Hindlimb muscle (tissue), 1 donor: ENCODE measurements at regions not wholly inside any gene's neighbourhood (a gene's known extent, or its start where the extent isn't known, plus 50 kb on each side); places are given as distances from the start of the nearest gene placed in this dataset.

Source experiments
- DNase-seq: peaks from one replicate; pipeline ENCODE4 v3.0.0-alpha.2; 2013

DNA sequence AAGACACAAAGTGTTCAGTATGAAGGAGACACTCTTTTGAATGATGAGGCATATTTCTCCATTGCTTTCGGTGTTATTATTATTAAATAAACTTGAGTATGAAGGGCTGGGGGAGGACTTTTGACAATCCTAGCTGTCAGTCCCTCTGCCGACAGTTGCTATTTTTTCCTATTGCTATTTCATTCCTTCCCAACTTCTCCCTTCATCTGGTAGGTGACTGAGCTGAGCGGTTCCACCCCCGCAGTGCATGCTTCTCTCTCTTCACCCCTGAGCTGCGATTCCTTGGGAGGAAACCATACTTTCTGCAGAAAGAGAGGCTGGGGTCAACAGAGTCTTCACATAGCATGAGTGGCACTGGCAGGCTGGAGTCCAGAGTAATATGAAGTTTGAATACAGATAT, 261.2 kb upstream of the TAC1 start:
- no peak for DNase-seq

DNA sequence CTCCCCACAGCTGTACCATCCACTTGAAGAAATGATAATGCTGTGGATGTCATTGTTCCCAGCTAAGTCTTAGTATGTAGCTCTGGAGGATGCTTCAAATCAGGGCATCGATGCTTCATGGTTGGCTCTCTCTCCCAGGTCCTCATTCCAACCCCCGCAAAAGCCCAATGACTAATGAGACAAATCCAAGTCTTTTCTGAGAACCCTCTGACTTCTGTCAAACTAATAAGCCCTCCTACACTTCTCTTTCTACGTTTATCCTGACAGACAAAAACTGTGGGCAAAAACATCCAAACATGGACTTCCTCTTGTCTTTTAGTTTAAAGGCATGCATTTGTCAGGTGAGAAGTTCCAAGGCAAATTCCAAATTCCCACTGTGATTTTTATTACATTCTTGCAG, 260.4 kb upstream of the TAC1 start:
- no peak for DNase-seq

DNA sequence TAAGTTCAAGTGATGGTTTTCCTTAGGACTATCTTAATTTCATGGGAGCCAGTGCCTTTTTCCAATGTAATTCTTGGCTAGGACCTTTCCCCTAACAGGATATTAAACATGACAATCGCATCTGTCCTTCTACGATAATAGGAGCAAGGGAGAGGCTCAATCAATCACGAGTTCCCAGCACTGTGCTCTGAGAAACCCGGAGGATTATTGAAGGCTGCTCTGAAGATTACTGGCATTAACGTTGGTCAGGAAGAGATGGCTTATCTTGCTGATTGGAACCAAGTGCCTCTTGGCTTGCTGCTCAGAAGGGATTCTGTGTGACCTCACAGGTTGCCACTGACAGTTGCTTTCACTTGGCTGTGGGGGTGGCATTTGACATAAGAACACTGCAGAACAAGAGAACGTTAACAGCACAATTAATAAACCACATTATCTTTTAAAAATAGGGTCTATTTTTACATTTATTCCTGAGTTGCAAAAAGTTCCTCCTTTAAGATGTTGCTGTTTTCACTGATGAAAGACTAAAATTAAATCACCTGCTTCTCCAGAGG, 252.1 kb upstream of the TAC1 start:
- DNase-seq: no peak

DNA sequence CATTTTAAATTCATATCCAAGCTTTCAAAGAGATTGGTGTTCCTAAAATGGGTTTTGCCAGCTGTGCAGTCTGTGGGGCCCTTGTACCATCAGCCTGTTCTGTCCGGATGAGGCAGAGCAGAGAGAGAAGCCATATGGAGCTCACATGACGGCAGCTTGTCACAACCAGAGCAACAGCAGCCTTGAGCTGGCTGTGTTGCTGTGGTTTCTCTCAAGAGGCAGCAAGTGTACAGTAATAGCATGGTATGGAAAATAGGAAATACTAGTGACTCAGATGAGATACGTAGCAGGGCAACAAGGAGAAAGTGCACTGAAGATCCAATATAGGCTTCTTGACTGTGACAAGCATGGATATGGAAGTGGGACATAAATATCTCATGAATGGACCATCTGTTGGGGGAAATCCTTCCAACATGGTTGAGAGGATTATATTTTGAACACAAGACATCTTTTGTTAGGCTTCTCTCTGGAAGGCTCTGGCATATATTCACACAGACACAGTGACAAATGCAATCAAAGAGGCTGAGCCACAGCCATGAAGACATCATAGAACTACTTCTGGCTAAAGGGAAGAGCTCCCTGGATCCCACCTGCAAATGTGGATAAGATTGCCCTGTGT, 251.0 kb upstream of the TAC1 start:
- no peak for DNase-seq

DNA sequence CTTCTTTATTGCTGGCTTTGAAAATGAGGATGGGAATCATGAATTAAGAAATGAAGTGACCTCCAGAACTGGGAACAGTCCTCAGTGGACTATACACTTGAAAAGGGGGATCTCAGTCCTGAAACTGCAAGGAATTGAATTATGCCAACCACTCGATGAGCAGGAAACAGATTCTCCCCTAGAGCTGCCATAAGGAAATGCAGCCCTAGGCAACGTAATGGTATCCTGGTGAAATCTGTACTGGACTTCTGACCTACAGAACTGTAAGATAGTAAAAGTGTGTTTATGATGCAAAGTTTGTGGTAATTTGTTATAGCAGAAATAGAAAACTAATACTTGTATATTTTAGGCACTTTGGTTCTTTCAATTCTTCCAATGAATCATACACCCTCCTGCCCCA, 236.4 kb upstream of the TAC1 start:
- no peak for DNase-seq

DNA sequence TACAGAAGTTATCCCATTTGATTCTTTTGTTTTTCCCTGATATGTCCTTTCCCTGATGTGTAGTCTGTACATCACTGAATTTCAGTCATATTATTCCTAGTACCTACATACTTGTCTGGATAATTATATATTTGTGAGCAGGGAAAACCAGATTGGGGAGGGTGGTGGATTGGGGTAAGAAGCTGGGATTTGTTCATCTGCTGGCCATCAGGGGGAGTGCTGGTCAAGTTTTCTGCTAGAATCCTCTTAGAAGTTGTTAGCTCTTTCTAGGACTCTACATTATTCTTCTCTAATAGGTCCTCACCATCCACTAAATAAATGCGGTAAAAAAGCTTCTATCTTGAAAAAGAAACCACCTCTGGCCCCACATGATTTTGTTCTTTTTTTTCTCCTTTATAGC, 232.7 kb upstream of the TAC1 start:
- peak; percentile 13 for DNase-seq

DNA sequence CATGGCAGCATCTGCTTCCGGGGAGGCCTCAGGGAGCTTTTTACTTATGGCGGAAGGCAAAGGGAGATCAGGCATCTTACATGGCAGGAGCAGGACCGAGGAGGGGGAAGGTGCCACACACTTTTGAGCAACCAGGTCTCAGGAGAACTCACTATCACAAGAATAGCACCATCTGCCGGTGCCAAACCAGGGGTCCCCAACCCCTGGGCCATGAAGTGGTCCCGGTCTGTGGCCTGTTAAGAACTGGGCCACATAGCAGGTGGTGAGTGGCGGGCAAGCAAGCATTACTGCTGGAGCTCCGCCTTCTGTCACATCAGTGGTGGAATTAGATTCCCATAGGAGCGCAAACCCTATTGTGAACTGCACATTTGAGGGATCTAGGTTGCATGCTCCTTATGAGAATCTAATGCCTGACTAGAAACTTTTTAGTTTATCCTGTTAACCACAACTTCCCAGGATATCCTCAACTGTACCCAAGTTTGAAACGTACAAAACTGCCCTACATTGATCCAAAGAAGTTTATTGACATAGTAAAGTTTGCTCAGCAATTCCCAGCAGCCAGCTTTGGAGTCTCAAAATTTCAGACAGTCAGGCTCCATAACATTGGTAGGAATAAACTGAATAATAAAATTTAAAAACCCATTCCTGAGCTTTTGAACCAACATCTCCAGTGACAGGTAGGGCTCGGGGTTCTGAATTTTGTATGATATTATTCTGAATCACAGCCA, 228.4 kb upstream of the TAC1 start:
- DNase-seq: no peak

DNA sequence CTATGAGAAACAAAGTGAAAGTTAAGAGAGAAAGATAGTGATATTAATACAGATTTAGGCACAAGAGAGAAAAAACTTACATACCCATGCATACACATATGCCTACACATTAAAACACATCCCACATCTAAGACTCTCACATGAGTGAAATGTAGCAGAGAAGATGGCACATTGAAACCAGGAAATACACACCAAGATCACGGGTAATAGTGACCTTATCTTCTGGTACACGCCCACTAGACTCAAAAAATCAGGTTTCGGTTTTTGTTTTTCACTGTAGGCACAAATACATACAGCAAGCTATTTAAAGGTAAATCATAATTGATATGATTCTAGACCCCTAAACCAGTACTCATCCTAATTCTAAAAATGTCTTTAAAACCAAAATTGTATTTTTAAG, 225.2 kb upstream of the TAC1 start:
- DNase-seq: no peak

DNA sequence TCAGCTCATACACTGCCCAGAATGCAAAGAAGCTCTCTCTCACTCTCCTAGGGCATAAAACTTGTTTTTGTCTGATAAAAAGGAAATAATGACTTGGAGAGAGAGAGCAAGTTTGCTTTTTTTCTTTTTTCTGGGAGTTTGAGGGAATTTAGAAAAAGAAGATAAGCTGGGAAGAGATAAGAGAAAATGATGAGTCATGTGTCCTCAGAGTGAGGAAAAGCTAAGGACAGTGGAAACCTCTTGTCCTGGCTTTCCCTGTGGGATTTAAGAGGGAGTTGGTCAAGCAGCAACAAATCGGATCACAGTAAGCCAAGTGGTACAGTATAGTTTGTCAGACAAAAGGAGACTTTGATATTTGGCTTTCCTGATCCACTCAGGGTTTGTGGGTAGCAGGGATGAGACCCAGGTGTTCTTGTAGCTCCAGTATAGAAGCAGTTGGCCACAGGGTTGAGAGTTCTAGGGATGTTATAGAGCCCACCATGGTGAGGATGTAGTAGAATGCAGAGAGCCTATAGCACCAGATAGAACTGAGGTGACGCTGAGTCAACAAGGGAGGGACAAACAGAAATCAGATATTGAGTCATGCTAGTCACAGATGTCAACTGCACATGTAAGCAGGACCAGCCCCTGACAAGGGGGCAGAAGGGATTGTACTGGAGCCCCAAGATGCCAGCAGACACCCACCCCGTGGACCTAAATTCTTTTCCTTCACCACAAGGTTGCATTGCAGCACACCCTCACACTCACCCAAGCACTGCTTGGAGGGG, 219.3 kb upstream of the TAC1 start:
- DNase-seq: no peak

DNA sequence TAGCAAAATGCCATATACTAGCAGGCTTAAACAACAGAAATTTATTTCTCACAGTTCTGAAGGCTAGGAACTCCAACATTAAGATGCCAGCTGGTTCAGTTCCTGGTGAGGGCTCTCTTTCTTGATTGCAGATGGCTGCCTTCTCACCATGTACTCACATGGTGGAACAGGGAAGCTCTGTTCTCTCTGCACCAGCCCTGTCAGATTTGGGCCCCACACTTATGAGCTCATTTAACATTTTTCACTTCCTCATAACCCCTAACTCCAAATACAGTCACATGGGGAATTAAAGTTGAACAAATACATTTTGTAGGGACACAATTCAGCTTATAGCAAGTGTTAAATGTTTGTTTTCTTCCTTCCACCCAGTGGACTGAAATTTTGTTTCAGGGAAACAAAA, 218.6 kb upstream of the TAC1 start:
- DNase-seq: no peak

DNA sequence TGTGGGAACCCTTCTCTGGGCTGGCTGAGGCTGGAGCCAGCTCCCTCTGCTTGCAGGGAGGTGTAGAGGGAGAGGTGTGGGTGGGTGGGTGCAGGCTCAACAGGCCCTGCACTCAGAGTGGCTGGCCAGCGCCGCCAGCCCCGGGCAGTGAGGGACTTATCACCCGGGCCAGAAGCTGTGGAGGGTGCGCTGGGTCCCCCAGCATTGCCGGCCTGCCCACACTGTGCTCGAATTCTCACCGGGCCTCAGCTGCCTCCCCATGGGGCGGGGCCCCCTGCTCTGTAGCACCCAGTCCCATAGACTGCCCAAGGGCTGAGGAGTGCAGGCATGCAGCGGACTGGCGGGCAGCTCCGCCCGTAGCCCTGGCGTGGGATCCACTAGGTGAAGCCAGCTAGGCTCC, 190.7 kb upstream of the TAC1 start:
- no peak for DNase-seq

DNA sequence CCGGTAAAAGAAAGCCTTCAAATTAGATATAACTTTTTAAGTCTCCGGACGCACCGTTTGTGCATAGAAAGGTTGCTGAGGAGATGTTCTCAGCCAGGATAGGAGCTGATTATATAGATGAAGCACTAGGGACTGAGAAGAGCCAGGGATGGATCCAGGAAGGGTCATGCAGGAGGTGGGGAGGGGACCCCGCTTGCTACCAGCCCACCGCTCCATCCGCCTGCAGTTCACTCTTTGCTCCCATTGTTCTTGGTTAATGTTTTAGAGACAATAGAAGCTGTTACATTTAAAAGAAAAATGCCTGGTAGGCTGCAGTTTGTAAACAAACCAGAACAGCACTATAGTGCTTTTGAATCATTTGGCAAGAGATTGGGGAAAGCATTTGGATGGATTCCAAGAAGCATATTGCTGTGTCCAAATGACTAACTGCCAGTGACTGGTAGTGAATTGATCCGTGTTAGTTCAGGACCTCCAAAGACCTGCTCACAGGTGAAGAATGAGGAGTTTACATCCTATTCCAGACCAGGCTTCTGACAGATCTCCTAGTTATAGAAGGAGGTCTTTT, 175.9 kb upstream of the TAC1 start:
- no peak for DNase-seq

DNA sequence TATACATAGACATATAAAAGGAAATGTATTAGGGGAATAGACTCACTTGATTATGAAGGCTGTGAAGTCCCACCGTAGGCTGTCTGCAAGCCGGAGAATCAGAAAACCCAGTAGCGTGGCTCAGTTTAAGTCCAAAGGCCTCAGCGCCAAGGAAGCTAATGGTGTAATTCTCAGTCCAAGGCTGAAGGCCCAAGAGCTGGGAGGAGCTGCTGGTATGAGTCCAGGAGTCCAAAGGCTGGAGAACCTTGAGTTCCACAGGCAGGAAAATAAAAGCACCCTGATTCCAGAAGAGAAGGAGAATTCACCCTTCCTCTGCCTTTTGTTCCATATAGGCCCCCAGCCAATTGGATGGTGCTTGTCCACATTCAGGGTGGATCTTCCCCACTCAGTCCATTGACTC, 166.2 kb upstream of the TAC1 start:
- no peak for DNase-seq

DNA sequence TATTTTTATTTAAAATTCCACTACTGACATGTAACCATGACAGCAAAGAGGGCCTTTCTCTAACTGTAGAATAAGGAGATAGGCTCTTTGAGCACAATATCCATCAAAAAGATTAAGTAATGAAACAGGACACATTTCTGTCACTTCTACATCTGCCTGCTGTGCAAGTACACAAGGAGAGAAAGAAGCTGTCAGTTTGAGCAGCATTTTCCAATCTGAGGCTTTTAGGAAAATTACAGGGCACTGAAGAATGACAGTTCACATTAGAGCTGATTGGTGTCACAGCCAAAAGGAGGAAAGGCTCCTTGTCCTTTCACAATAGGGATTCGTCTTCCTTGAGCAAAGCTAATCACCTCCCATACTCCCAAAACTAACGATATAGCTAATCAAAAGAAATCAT, 158.8 kb upstream of the TAC1 start:
- DNase-seq: no peak

DNA sequence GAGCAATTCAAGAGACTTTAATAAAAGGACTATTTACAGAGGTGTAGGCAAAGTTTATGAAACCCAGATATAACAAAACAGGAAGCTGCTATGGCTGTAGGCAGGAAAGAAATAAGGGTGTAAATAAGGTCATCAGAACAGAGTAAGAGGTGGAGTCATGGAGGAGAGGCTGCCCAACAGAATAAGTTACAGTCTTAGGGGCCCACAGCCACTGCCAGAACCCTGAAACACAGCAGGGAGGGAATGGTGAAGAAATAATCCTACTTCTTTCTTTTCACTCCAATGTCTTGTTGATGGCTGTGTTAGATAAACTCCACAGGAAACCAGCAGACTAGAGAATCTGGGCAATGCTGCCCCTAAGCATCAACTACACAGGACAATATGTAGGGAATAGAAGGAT, 155.8 kb upstream of the TAC1 start:
- no peak for DNase-seq

DNA sequence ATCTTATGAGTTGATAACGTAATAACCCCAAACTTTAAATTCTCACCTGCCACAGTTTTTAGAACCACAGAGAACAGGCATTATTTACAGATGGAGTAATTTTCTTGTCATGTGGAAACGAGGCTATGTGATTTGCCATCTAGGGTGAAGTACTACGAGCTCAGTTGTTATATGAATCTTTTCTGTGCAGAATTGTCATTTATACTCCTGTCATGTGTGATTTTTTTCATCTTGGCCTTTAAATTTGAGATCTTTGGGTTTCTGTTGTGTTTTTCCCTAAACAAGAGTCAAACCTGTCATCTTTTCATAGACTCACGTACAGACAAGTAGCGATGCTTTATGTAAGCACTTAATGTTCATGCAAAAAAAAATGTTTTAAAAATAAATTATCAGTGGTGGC, 153.7 kb upstream of the TAC1 start:
- DNase-seq: no peak

DNA sequence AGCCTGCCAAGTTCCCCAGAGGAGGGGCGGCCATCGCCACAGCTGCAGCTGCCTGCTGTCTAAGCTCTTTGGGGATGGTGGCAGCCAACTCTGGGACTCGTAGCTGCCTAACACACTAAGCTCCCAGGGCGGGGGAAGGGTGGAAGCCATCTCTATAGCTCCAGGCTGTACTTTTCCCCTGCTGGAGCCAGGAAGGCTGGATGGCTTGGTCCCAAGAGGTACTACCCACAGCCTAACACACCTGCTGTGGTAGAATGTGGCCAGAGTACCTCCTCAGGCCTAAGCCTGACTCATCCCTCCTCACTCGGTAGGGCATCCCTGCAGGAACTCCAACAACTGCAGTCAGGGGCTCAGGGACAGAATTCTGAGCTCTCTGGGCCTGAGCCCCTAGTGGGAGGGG, 151.7 kb upstream of the TAC1 start:
- no peak for DNase-seq

DNA sequence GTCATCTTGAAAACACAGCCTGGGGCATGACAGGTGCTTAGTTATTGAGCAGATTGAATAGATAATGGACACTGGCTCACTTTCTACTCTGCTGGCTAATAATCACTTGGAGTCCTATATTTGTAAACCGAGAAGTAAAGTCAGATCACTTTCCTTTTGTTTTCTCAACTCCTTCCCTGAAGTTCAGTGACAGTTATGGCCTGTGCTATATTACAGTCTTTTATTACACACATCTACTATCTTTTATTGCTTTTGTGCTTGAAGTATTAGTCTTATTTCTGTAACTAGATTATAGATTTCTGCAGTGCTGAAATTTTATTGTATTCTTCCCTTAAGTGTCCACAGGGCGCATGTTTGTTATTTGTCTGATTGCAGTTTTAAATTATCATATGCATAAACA, 136.4 kb upstream of the TAC1 start:
- no peak for DNase-seq

DNA sequence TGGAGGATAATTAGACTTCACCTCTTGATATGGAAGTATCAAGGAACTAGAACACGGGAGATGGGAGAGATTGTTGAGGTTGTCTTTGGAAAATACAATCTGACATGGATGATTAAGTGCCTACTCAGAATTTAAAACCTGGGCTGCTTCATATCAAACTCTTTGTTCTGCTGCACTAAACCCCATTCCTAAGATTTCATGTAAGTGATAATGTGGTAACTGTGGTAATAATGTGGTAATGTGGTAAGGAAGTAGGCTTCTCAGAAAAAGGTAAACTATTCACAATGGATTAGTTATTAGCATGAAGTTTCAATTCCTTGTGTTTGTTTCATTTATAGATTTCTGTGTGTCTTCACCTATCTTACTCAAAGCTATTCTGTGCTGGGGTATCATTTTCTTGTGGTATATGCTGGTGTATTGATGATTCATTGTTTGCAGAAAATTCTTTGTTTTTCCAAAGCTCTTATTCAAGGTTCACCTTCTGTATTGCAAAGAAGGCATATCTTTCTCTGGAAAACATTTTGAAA, 129.9 kb upstream of the TAC1 start:
- DNase-seq: no peak

DNA sequence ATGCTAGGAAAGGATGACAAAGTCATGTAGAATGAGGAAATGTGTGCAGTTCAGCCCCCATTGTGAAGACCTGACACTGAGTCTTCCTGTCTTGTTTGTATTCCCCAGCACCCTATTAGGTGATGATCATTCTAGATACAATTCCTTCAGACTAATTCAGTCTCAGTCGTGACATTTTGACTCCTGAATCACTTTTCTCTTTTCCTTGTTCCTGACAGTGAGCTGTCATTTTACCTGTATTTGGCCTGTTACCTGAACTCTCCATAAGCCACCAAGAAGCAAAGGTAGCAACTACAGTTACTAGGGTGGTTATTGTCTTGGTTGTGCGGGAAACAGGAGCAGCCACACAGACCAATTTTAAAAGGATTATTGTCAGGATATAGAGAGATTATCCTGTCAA, 111.4 kb upstream of the TAC1 start:
- no peak for DNase-seq

DNA sequence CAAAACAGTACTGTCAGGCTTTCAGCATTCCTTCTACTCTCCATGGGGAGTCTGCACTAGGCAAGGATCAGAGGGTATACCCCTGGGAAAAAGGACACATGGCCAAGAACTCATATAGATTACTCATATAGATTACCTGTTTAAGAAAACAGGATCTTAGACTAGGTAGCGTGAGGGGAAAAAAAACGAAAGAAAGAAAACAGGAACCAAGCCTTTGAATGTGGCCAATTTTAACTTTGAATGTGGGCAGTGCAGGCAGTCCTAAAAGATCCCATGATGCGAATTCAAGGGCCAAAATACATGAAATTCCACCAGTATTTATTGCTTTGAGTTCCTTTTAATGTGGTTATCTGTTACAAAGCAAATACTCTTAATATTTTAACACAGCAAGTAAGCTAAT, 108.6 kb upstream of the TAC1 start:
- DNase-seq: no peak

DNA sequence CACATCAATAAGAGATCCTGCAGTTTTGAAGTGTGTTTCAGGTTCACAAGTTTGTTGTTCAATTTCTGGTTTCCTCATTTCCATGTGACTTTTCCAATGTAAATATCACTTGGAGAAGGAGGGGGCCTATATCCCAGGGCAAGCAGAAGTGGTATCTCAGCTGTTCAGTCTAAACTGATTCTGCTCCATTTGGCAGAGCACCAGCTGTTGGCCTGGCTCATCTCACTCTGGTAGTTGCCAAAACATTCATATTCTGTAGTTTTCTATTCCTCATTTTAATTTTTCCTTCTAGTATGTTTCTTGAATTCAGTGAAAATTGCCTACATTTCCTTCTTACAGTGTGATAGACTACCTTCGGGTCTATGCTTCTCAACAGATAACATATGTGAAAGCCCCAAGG, 101.8 kb upstream of the TAC1 start:
- no peak for DNase-seq

DNA sequence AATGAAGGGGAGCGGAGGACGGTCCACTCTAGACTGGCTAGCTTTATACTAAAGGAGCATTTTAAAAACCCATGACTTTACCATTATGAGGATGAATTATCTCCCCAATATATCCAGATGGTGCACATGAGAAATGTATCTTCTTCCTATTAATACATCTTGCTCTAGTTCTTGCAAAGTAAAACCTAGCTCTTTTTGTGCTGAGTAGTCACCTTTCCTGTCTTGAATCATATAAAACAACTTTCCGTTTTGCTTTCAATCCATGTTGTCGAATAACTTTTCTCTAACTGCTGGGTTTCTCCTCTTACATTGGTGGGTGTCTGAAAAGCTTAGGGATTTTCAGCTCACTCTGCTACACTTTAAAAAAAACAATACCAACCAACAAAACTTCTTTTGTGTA, 96.3 kb upstream of the TAC1 start:
- DNase-seq: no peak
